ENCODE measurements at regions not wholly inside any gene's neighbourhood (a gene's known extent, or its start where the extent isn't known, plus 50 kb on each side); places are given as distances from the start of the nearest gene placed in this dataset.
"Not testable (repeated sequence)": the region's sequence is repeated elsewhere in the genome, so short reads cannot be mapped to it uniquely, and the experiment has no call there.

DNA sequence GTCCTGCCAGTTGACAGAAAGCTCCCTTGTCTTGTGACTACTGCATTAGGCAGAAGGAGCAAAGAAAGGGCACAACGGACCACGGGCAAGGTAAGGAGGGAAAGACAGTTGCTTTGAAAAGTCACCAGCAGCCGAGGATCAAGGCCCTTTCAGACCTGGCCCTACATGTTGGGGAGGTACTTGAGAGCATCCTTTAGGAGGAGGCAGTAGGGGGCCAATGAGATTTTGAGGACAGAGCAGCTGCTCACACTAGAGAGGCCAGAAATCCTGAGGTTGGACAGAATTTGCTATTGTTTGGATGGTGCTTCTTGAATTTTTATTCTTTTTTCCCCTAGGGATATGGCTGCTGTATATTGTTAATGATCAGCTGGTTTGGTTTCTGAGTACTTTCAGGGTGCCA is 135.5 kb upstream of the PZP start:
- no peak for DNase-seq
- no peak overlapping the region for H3K4me3 Mint-ChIP-seq
- H3K27me3 Mint-ChIP-seq (ENCODE audit: insufficient read depth), result peaks cover 27% of the 10 kb centered on the region
- H3K4me1 Mint-ChIP-seq (ENCODE audit: low read depth), result peaks cover 33% of the 10 kb centered on the region
- no peaks in the 10 kb centered on the region for H3K9me3 Mint-ChIP-seq
- H3K27ac Mint-ChIP-seq, result no peak overlapping the region
- TF ChIP-seq, protein P1, sequence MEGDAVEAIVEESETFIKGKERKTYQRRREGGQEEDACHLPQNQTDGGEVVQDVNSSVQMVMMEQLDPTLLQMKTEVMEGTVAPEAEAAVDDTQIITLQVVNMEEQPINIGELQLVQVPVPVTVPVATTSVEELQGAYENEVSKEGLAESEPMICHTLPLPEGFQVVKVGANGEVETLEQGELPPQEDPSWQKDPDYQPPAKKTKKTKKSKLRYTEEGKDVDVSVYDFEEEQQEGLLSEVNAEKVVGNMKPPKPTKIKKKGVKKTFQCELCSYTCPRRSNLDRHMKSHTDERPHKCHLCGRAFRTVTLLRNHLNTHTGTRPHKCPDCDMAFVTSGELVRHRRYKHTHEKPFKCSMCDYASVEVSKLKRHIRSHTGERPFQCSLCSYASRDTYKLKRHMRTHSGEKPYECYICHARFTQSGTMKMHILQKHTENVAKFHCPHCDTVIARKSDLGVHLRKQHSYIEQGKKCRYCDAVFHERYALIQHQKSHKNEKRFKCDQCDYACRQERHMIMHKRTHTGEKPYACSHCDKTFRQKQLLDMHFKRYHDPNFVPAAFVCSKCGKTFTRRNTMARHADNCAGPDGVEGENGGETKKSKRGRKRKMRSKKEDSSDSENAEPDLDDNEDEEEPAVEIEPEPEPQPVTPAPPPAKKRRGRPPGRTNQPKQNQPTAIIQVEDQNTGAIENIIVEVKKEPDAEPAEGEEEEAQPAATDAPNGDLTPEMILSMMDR (IDR thresholded peaks at IDR 0.05), result no peak
- no peaks in the 10 kb centered on the region for H3K36me3 Mint-ChIP-seq (ENCODE audit: low read depth)

- Mint-ChIP-seq H3K27me3 (ENCODE audit: insufficient read depth) (peaks cover 33% of the 10 kb centered on the region), H3K9me3 (no peaks in the 10 kb centered on the region; the same call in 1 of the 2 replicates), H3K4me1 (ENCODE audit: low read depth) (peaks cover 33% of the 10 kb centered on the region), H3K4me3 (no peak overlapping the region), H3K36me3 (ENCODE audit: low read depth) (no peaks in the 10 kb centered on the region), H3K27ac (no peak overlapping the region)
- TF ChIP-seq, protein P1 (IDR thresholded peaks at IDR 0.05), result no peak
- no peak for DNase-seq
These were observed 134.6 kb upstream of the PZP start for GRCh38 chr12:9342614-9343353.

GRCh38 chr12:9341260-9341585 is 133.0 kb upstream of the PZP start:
- Mint-ChIP-seq H3K36me3 (ENCODE audit: low read depth) (peaks cover 3% of the 10 kb centered on the region), H3K4me3 (no peak overlapping the region), H3K4me1 (ENCODE audit: low read depth) (peaks cover 21% of the 10 kb centered on the region), H3K27me3 (ENCODE audit: insufficient read depth) (peaks cover 31% of the 10 kb centered on the region), H3K9me3 (peaks cover 5% of the 10 kb centered on the region), H3K27ac (no peak overlapping the region)
- no peak for DNase-seq
- TF ChIP-seq, protein P1 (IDR thresholded peaks at IDR 0.05), result no peak

GRCh38 chr12:9340422-9341259 is 132.4 kb upstream of the PZP start:
- Mint-ChIP-seq H3K27me3 (ENCODE audit: insufficient read depth) (peaks cover 30% of the 10 kb centered on the region), H3K9me3 (peaks cover 8% of the 10 kb centered on the region), H3K36me3 (ENCODE audit: low read depth) (peaks cover 5% of the 10 kb centered on the region), H3K4me1 (ENCODE audit: low read depth) (peaks cover 21% of the 10 kb centered on the region), H3K27ac (peak overlapping the region; percentile 49; the same call in 1 of the 2 replicates), H3K4me3 (no peak overlapping the region)
- DNase-seq, result peak; percentile 63
- TF ChIP-seq, protein P1 (IDR thresholded peaks at IDR 0.05), result peak; percentile 47; the same call in 1 of the 2 replicates

DNA sequence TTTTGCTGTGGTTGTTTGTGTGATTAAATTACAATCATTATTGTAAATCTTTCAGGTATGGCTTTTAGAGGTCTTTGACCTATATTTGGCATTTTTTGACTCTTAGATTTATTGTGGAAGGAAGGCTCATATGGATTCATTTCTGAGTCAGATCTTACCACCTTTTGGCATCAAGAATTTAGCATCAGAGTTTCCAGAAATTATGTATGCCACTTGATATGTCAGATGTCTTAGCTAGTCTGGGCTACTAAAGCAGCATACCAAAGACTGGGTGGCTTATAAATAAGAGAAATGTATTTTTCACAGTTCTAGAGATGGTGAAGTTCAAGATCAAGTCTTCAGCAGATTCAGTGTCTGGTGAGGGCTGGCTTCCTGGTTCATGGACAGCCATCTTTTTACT is 129.5 kb upstream of the PZP start:
- TF ChIP-seq, protein P1 (IDR thresholded peaks at IDR 0.05), result no peak
- Mint-ChIP-seq H3K9me3 (peaks cover 8% of the 10 kb centered on the region), H3K36me3 (ENCODE audit: low read depth) (peaks cover 5% of the 10 kb centered on the region), H3K27ac (no peak overlapping the region), H3K4me1 (ENCODE audit: low read depth) (peaks cover 29% of the 10 kb centered on the region), H3K27me3 (ENCODE audit: insufficient read depth) (peaks cover 31% of the 10 kb centered on the region), H3K4me3 (no peak overlapping the region)
- no peak for DNase-seq

DNA sequence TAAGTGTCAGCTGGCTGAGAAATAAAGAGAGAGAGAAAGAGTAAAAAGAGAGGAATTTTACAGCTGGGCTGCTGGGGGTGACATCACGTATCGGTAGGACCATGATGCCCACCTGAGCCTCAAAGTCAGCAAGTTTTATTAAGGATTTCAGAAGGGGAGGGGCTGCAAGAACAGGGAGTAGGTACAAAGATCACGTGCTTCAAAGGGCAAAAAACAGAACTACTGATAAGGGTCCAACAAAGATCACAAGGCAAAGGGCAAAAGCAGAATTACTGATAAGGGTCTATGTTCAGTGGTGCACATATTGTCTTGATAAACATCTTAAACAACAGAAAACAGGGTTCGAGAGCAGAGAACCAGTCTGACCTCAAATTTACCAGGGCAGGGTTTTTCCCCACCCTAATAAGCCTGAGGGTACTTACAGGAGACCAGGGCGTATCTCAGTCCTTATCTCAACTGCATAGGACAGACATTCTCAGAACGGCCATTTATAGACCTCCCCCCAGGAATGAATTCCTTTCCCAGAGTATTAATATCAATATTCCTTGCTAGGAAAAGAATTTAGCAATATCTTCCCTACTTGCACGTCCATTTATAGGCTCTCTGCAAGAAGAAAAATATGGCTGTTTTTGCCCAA is 128.3 kb upstream of the PZP start:
- DNase-seq; H3K9me3 Mint-ChIP-seq; H3K4me3 Mint-ChIP-seq; H3K36me3 Mint-ChIP-seq (ENCODE audit: low read depth); H3K27ac Mint-ChIP-seq: not testable (repeated sequence)
- peaks cover 30% of the 10 kb centered on the region for H3K27me3 Mint-ChIP-seq (ENCODE audit: insufficient read depth)
- H3K4me1 Mint-ChIP-seq (ENCODE audit: low read depth), result peaks cover 29% of the 10 kb centered on the region
